Activated T-helper 17 cell treated with anti-CD3 and anti-CD28 coated beads, Interleukin-2, amount 50 U/mL, for 72 hours (primary cell): ENCODE measurements at regions not wholly inside any gene's neighbourhood (a gene's known extent, or its start where the extent isn't known, plus 50 kb on each side); places are given as distances from the start of the nearest gene placed in this dataset.

Experiments used
- ATAC-seq: fragments of 150-1000 bp; cut with Tn5 transposase; replicated peaks from 2 replicates; pipeline ENCODE4 v1.10.0; 2021; ENCODE audit warnings: mild to moderate bottlenecking, moderate library complexity
- H3K27ac Mint-ChIP-seq: one replicate; pipeline ENCODE4 v1.8.0; 2022; ENCODE audit warnings: mixed read lengths
- H3K27me3 Mint-ChIP-seq: one replicate; pipeline ENCODE4 v1.8.0; 2022; ENCODE audit warnings: mixed read lengths
- H3K36me3 Mint-ChIP-seq: one replicate; pipeline ENCODE4 v1.8.0; 2022; ENCODE audit warnings: low read depth, mild to moderate bottlenecking, mixed read lengths
- H3K4me1 Mint-ChIP-seq: one replicate; pipeline ENCODE4 v1.8.0; 2022; ENCODE audit warnings: mixed read lengths
- H3K4me3 Mint-ChIP-seq: one replicate; pipeline ENCODE4 v1.8.0; 2022; ENCODE audit warnings: mild to moderate bottlenecking, mixed read lengths
- H3K9me3 Mint-ChIP-seq: one replicate; pipeline ENCODE4 v1.8.0; 2022; ENCODE audit warnings: mixed read lengths

DNA sequence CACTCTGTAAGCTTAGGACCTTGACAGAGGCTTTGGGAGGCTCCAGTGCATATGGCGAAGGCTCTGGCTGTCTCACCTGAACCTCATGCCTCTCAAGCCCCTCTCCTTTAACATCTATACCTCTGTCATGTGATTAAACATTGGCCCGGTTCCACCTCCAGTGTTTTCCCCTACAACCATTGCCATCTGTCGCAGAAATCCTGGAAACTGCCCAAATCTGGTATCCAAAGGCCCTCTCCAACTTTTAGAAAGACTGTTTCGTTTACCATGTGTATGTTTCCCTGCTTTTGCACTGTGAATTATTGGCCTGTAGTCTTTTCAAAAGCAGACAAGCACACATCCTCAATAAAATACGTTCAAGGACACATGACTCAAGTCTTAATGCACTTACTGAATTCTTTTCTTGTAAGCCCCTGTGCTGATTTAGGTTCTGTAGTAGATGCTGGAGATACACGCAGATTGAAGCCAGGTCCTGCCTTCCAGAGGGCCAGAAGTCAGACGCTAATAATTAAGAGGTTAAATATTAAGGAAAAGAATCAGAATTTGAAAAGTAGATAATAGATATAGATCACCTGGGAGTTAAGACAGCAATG, 386.4 kb upstream of the SLC14A2 start:
- Mint-ChIP-seq H3K36me3 (no peaks in the 10 kb centered on the region), H3K4me1 (no peaks in the 10 kb centered on the region), H3K4me3 (no peak overlapping the region), H3K27ac (no peak overlapping the region), H3K9me3 (peaks cover 5% of the 10 kb centered on the region), H3K27me3 (peaks cover 4% of the 10 kb centered on the region)
- ATAC-seq, result no peak

- Mint-ChIP-seq H3K4me1 (no peaks in the 10 kb centered on the region), H3K36me3 (no peaks in the 10 kb centered on the region), H3K9me3 (peaks cover 5% of the 10 kb centered on the region), H3K4me3 (no peak overlapping the region), H3K27ac (no peak overlapping the region), H3K27me3 (peaks cover 4% of the 10 kb centered on the region)
- no peak for ATAC-seq
These were observed 383.7 kb upstream of the SLC14A2 start for GRCh38 chr18:45231617-45232016.

DNA sequence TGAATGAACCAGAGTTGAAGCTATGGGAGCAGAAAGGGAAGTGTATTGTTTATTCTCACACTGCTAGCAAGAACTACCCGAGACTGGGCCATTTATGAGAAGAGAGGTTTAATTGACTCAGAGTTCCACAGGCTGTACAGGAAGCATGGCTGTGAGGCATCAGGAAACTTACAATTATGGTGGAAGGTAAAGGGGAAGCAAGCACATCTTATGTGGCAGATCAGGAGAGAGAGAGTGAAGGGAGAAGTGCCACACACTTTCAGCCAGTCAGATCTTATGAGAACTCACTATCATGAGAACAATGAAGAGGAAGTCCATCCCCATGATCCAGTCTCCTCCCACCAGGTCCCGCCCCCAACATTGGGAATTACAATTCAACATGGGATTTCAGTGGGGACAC, 383.2 kb upstream of the SLC14A2 start:
- Mint-ChIP-seq H3K4me1 (no peaks in the 10 kb centered on the region), H3K27ac (no peak overlapping the region), H3K9me3 (peaks cover 5% of the 10 kb centered on the region), H3K4me3 (no peak overlapping the region), H3K36me3 (no peaks in the 10 kb centered on the region), H3K27me3 (peaks cover 4% of the 10 kb centered on the region)
- no peak for ATAC-seq

DNA sequence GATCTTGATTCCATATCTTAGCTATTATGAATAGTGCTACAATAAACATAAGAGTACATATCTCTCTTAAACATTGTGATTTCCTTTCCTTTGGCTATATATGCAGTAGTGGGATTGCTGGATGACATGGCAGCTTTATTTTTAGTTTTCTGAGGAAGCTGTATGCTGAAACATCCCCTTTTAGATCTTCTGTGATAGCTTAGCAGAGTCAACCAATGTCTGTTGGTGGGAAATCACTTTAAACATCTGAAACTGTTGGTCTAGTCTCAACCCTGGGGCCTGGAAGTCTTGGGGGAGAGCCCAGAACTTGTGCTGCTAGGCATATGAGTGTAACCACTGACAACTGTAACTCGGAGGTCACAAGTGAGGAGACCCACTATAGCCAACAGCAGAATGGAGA, 378.6 kb upstream of the SLC14A2 start:
- Mint-ChIP-seq H3K27me3 (peaks cover 12% of the 10 kb centered on the region), H3K9me3 (peaks cover 5% of the 10 kb centered on the region)

DNA sequence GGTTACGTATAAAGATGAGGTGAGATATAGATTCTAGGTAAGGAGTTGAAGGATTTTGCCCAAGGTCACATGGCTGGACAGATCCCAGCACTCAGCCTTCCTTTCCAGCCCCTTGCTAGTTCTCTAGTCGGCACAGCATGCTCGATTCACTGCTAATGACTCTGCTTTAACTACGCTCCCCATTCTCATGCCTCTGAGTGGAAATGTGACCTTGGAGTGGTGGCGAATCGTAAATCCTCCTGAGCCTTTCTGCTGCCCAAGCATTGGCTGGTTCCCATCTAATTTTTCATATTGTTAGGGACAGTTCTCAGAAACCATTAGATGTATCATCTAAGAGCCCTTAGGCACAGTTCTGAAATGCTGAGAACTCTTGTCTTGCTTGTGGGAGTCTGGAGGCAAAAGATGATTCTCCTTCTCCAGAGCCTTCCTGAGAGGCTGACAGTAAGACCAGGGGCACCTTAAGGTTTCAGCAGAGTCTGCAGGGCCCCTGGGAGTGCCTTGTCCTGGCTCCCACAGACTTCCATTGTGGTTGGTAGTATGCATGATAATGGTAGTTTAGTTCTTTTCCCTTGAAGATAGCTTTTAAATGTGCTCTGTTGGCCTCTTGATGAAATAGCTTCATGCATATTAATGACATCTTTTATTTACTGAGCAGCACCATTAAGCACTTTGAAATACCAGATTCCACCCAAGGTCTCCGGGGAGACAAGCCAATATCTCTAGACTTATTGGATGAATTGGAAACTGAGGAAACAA, 377.8 kb upstream of the SLC14A2 start:
- H3K36me3 Mint-ChIP-seq, result no peaks in the 10 kb centered on the region
- H3K4me3 Mint-ChIP-seq, result no peak overlapping the region
- H3K4me1 Mint-ChIP-seq, result no peaks in the 10 kb centered on the region
- no peaks in the 10 kb centered on the region for H3K9me3 Mint-ChIP-seq
- no peak for ATAC-seq
- H3K27me3 Mint-ChIP-seq, result peaks cover 9% of the 10 kb centered on the region
- H3K27ac Mint-ChIP-seq, result no peak overlapping the region

More for the DNA sequence above, 378.6 kb upstream of the SLC14A2 start:
- no peaks in the 10 kb centered on the region for H3K36me3 Mint-ChIP-seq
- no peak for ATAC-seq
- H3K4me1 Mint-ChIP-seq, result no peaks in the 10 kb centered on the region
- no peak overlapping the region for H3K27ac Mint-ChIP-seq
- H3K4me3 Mint-ChIP-seq, result no peak overlapping the region

- Mint-ChIP-seq H3K4me3 (no peak overlapping the region), H3K36me3 (no peaks in the 10 kb centered on the region), H3K9me3 (no peaks in the 10 kb centered on the region), H3K27ac (no peak overlapping the region), H3K4me1 (no peaks in the 10 kb centered on the region), H3K27me3 (peaks cover 9% of the 10 kb centered on the region)
- ATAC-seq, result no peak
These were observed 374.0 kb upstream of the SLC14A2 start for GRCh38 chr18:45241271-45241670.

DNA sequence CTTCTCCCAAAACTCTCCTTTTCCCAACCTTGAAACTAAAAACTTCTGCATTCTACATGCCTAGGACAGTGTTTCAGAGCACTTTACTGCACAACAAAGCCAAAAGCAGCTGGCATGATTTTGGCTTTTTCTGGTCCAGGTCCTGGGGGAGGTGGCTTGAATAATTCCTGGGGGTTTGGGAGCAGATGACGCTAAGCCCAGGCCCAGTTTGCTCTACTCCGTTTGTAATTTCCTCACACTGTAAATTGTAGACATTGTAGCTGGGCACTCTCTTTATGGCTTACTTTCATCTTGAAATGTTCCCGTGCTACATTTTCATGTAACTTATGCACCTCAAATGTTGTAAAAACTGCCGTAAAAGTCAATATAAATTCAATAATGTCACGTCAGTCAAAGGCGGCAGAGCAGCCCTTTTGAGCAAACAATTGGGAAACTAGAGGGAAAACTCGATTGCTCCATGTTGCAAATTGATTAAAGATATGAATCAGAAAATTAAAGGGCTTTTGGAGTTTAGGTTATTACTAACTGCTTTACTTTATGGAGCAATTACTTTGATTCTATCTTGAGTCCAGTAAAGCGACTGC, 373.2 kb upstream of the SLC14A2 start:
- H3K4me1 Mint-ChIP-seq, result no peaks in the 10 kb centered on the region

DNA sequence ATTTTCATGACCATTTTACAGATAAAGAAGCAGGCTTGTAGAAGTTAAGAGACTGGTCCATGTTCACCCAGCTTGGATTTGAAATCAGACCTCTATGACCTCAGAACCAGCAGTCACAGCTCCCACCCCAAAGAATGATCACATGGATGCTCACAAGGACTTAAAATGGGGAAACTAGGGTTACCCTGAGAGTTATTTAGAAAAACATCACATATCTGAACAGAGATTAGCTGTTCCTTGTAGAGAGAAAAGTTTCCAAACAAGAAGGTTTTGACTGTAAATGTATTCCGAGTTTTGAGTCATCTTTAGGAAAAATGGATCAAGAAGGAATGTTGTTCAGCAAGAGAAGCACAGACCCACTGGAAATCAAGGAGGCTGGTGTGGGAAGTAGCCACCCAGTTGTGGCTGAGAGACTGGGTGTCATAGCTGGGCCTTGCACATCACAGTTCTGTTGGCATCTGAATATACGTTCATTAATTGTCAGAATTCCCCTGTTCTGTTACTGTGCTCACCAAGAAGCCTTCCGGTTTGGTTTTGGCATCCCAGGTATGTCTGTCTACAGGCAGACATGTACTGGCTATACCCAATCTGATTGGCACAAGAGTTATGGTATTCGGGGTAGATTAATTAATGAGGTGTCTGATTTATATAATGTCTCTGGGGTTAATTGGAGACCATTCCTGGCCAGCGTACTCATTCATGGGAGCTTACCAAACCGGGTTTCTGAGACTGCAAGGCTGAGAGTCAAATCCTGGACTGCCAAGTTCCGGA, 371.8 kb upstream of the SLC14A2 start:
- H3K36me3 Mint-ChIP-seq, result no peaks in the 10 kb centered on the region
- peaks cover 9% of the 10 kb centered on the region for H3K27me3 Mint-ChIP-seq
- ATAC-seq, result no peak
- no peak overlapping the region for H3K27ac Mint-ChIP-seq
- H3K9me3 Mint-ChIP-seq, result no peaks in the 10 kb centered on the region
- H3K4me1 Mint-ChIP-seq, result no peaks in the 10 kb centered on the region
- no peak overlapping the region for H3K4me3 Mint-ChIP-seq

More for the DNA sequence above, 373.2 kb upstream of the SLC14A2 start:
- Mint-ChIP-seq H3K27me3 (peaks cover 9% of the 10 kb centered on the region), H3K4me3 (no peak overlapping the region), H3K36me3 (no peaks in the 10 kb centered on the region), H3K9me3 (no peaks in the 10 kb centered on the region), H3K27ac (no peak overlapping the region)
- no peak for ATAC-seq

DNA sequence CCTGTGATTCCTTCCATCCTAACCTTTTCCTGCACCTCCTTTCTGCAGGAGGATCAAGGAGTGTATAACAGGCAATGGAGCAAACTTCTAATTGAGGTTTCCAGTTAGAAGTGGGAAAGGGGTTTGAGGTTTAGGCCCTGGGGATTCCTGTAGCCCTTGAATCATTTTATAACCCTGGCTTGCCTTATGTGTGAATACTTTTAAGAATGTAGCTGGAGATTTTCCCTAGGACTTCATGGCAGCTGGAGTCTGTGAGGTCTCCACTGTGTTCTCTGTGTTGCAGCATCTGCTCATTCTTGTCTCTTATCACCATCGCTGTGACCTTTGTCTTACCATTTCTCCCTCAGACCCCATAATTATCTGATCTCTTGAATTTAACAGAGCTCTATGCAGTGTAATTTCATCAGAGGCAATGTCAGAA, 370.2 kb upstream of the SLC14A2 start:
- Mint-ChIP-seq H3K9me3 (no peaks in the 10 kb centered on the region), H3K27ac (no peak overlapping the region), H3K4me3 (no peak overlapping the region), H3K36me3 (no peaks in the 10 kb centered on the region), H3K27me3 (peaks cover 8% of the 10 kb centered on the region), H3K4me1 (no peaks in the 10 kb centered on the region)
- no peak for ATAC-seq

GRCh38 chr18:45248240-45248903, 366.9 kb upstream of the SLC14A2 start:
- H3K4me3 Mint-ChIP-seq, result no peak overlapping the region
- no peak overlapping the region for H3K27ac Mint-ChIP-seq
- peaks cover 6% of the 10 kb centered on the region for H3K27me3 Mint-ChIP-seq
- no peaks in the 10 kb centered on the region for H3K9me3 Mint-ChIP-seq
- no peak for ATAC-seq
- H3K4me1 Mint-ChIP-seq, result no peaks in the 10 kb centered on the region
- no peaks in the 10 kb centered on the region for H3K36me3 Mint-ChIP-seq

DNA sequence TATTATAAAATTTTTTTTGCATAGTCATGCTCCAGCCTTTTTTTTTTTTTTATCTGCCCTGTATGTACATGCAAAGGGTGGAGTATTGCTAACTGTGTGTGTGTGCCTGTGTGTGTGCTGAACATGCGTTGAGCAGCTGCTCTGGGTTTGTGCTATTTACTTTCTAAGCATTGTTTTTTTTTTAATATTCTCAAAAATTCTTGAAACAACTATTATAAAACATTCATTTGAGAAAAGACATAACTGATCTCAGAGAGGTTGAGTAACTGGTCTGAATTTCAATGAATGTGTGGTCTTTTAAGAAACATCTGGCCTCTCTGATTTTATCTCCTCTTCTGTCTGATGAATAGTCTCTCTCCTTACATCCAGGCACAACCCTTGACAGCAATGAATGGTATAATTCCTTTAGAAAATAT, 366.0 kb upstream of the SLC14A2 start:
- H3K36me3 Mint-ChIP-seq, result no peaks in the 10 kb centered on the region
- H3K9me3 Mint-ChIP-seq, result no peaks in the 10 kb centered on the region
- no peak for ATAC-seq
- no peaks in the 10 kb centered on the region for H3K4me1 Mint-ChIP-seq
- peaks cover 6% of the 10 kb centered on the region for H3K27me3 Mint-ChIP-seq
- no peak overlapping the region for H3K4me3 Mint-ChIP-seq
- H3K27ac Mint-ChIP-seq, result no peak overlapping the region

DNA sequence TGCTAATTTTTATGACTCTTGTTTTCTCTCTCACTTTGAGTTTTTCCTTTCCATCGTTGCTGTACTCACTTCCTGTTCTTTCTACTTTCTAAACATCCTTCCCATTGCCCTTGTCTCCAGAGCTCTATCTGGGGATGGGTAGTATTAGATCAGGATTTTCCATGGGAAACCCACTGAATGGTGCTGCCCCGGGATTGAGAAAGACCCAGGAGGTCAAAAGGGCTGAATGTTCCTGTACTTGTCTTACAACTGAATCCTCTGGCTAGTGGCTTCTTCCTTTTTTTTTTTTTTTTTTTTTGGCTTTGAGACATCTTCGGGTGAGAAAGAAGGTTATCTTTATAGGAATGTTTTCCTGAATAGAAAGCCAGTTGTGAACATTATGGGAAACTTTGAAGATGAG, 364.8 kb upstream of the SLC14A2 start:
- H3K36me3 Mint-ChIP-seq, result no peaks in the 10 kb centered on the region
- no peaks in the 10 kb centered on the region for H3K9me3 Mint-ChIP-seq
- ATAC-seq, result no peak
- H3K27me3 Mint-ChIP-seq, result peaks cover 11% of the 10 kb centered on the region
- no peak overlapping the region for H3K4me3 Mint-ChIP-seq
- H3K27ac Mint-ChIP-seq, result no peak overlapping the region
- H3K4me1 Mint-ChIP-seq, result no peaks in the 10 kb centered on the region

- no peaks in the 10 kb centered on the region for H3K36me3 Mint-ChIP-seq
- H3K9me3 Mint-ChIP-seq, result no peaks in the 10 kb centered on the region
- no peak overlapping the region for H3K27ac Mint-ChIP-seq
- H3K27me3 Mint-ChIP-seq, result peaks cover 11% of the 10 kb centered on the region
- no peak for ATAC-seq
- H3K4me3 Mint-ChIP-seq, result no peak overlapping the region
- H3K4me1 Mint-ChIP-seq, result no peaks in the 10 kb centered on the region
These were observed 364.0 kb upstream of the SLC14A2 start for GRCh38 chr18:45251236-45251635.

DNA sequence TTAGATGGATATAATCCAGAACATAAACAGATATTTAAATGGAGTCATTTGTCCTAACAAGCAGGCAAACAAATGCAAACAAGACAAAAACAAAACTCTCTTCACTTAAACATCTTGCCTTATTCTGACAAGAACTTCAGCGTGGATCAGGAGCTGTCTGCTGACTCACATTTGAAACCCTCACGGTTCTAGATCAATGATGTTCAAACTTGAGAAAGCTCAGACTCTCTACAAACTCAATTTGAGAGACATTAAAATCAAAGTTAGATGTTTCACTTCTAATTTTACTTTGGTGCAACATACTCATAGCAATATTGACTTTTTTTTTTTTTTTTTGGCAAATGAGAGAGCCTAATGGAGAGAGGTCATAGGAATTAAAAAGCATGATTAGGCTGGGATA, 362.8 kb upstream of the SLC14A2 start:
- no peak for ATAC-seq
- Mint-ChIP-seq H3K9me3 (no peaks in the 10 kb centered on the region), H3K27ac (no peak overlapping the region), H3K4me3 (no peak overlapping the region), H3K27me3 (peaks cover 11% of the 10 kb centered on the region), H3K36me3 (no peaks in the 10 kb centered on the region), H3K4me1 (no peaks in the 10 kb centered on the region)
